GM12865 (cell line): ENCODE measurements at regions not wholly inside any gene's neighbourhood (a gene's known extent, or its start where the extent isn't known, plus 50 kb on each side); places are given as distances from the start of the nearest gene placed in this dataset.
"Not testable (repeated sequence)": the region's sequence is repeated elsewhere in the genome, so short reads cannot be mapped to it uniquely, and the experiment has no call there.

Experiments used
- DNase-seq: peaks from one replicate; pipeline ENCODE4 v3.0.0; 2010; ENCODE audit warnings: low read depth
- H3K4me3 ChIP-seq: 2 replicates; pipeline ENCODE4 v1.5.1; 2011; ENCODE audit warnings: mild to moderate bottlenecking, low read depth, low read length, control low read depth
- CTCF ChIP-seq: IDR thresholded peaks from 2 replicates; pipeline ENCODE4 v1.5.1; 2011; ENCODE audit warnings: low read length, control low read depth, low read depth, inconsistent platforms; ENCODE audit not compliant: insufficient read depth; ENCODE audit errors: missing control alignments

- DNase-seq = no peak
- TF ChIP-seq CTCF = no peak
Observed at GRCh38 chr6:100202417-100203194, 208.6 kb upstream of the MCHR2 start.

GRCh38 chr6:100196214-100196982 lies 202.4 kb upstream of the MCHR2 start:
- DNase-seq, H3K4me3 ChIP-seq: not testable (repeated sequence)

More at GRCh38 chr6:100202417-100203194, 208.6 kb upstream of the MCHR2 start:
- no peak overlapping the region for H3K4me3 ChIP-seq

GRCh38 chr6:100195244-100195643 lies 201.2 kb upstream of the MCHR2 start:
- H3K4me3 ChIP-seq, DNase-seq: not testable (repeated sequence)

GRCh38 chr6:100194535-100194934 lies 200.5 kb upstream of the MCHR2 start:
- peak; percentile 12 for DNase-seq
- no peak overlapping the region for H3K4me3 ChIP-seq
- TF ChIP-seq CTCF = no peak

GRCh38 chr6:100188754-100189153 lies 194.7 kb upstream of the MCHR2 start:
- DNase-seq = no peak
- TF ChIP-seq CTCF = no peak
- no peak overlapping the region for H3K4me3 ChIP-seq

GRCh38 chr6:100186552-100186951 lies 192.5 kb upstream of the MCHR2 start:
- TF ChIP-seq CTCF = no peak
- DNase-seq = no peak
- no peak overlapping the region for H3K4me3 ChIP-seq

- DNase-seq = peak; percentile 61
- H3K4me3 ChIP-seq = no peak overlapping the region
- TF ChIP-seq CTCF = no peak
Observed at GRCh38 chr6:100185615-100186014, 191.6 kb upstream of the MCHR2 start.

GRCh38 chr6:100184473-100184872 lies 190.4 kb upstream of the MCHR2 start:
- no peak for DNase-seq
- no peak overlapping the region for H3K4me3 ChIP-seq
- no peak for TF ChIP-seq CTCF
